Right hindlimb (tissue), 1 donor: ENCODE measurements at regions not wholly inside any gene's neighbourhood (a gene's known extent, or its start where the extent isn't known, plus 50 kb on each side); places are given as distances from the start of the nearest gene placed in this dataset.
"Not testable (repeated sequence)": the region's sequence is repeated elsewhere in the genome, so short reads cannot be mapped to it uniquely, and the experiment has no call there.

Experiments
- DNase-seq: peaks from one replicate; pipeline ENCODE4 v3.0.0-alpha.2; 2018

GRCh38 chr3:106125321-106125720 lies 256.5 kb upstream of the CBLB start:
- DNase-seq, result no peak

- no peak for DNase-seq
Observed at GRCh38 chr3:106126067-106126845, 257.4 kb upstream of the CBLB start.

GRCh38 chr3:106126846-106127235 lies 258.0 kb upstream of the CBLB start:
- no peak for DNase-seq

- DNase-seq, result no peak
Observed at GRCh38 chr3:106129939-106130338, 261.1 kb upstream of the CBLB start.

GRCh38 chr3:106130384-106131198 lies 261.8 kb upstream of the CBLB start:
- DNase-seq, result peak; percentile 47

GRCh38 chr3:106135451-106136160 lies 266.8 kb upstream of the CBLB start:
- no peak for DNase-seq

GRCh38 chr3:106139826-106140225 lies 271.0 kb upstream of the CBLB start:
- DNase-seq, result no peak

GRCh38 chr3:106140431-106140830 lies 271.6 kb upstream of the CBLB start:
- DNase-seq, result no peak

- DNase-seq, result no peak
Observed at GRCh38 chr3:106144030-106144429, 275.2 kb upstream of the CBLB start.

GRCh38 chr3:106148440-106149082 lies 279.7 kb upstream of the CBLB start:
- not testable (repeated sequence) for DNase-seq

- no peak for DNase-seq
Observed at GRCh38 chr3:106157411-106157810, 288.6 kb upstream of the CBLB start.

- no peak for DNase-seq
Observed at GRCh38 chr3:106160396-106160795, 291.6 kb upstream of the CBLB start.

- no peak for DNase-seq
Observed at GRCh38 chr3:106161246-106161645, 292.4 kb upstream of the CBLB start.

- no peak for DNase-seq
Observed at GRCh38 chr3:106167728-106168127, 298.9 kb upstream of the CBLB start.

- DNase-seq, result no peak
Observed at GRCh38 chr3:106168962-106169750, 300.3 kb upstream of the CBLB start.

- no peak for DNase-seq
Observed at GRCh38 chr3:106170636-106171035, 301.8 kb upstream of the CBLB start.

GRCh38 chr3:106172101-106172500 lies 303.3 kb upstream of the CBLB start:
- DNase-seq, result no peak

- DNase-seq, result no peak
Observed at GRCh38 chr3:106172780-106173179, 304.0 kb upstream of the CBLB start.

GRCh38 chr3:106175276-106175675 lies 306.5 kb upstream of the CBLB start:
- DNase-seq, result no peak

- DNase-seq, result no peak
Observed at GRCh38 chr3:106176734-106177133, 307.9 kb upstream of the CBLB start.

- DNase-seq, result no peak
Observed at GRCh38 chr3:106182950-106183511, 314.2 kb upstream of the CBLB start.
